GM19452 (cell line): ENCODE measurements at regions not wholly inside any gene's neighbourhood (a gene's known extent, or its start where the extent isn't known, plus 50 kb on each side); places are given as distances from the start of the nearest gene placed in this dataset.

Experiments
- ATAC-seq: cut with Tn5 transposase; IDR thresholded peaks from one replicate; pipeline ENCODE4 v1.9.1; 2021; ENCODE audit not compliant: unreplicated experiment

GRCh38 chr1:208923946-208924720, 659.4 kb upstream of the CAMK1G start:
- no peak for ATAC-seq

- no peak for ATAC-seq
These were observed 658.6 kb upstream of the CAMK1G start for GRCh38 chr1:208924928-208925327.

GRCh38 chr1:208928349-208929010, 655.0 kb upstream of the CAMK1G start:
- ATAC-seq, result no peak

GRCh38 chr1:208929575-208929974, 653.9 kb upstream of the CAMK1G start:
- ATAC-seq, result no peak

GRCh38 chr1:208931936-208932335, 651.6 kb upstream of the CAMK1G start:
- no peak for ATAC-seq

GRCh38 chr1:208933984-208934525, 649.5 kb upstream of the CAMK1G start:
- ATAC-seq, result no peak

- ATAC-seq, result no peak
These were observed 648.6 kb upstream of the CAMK1G start for GRCh38 chr1:208934933-208935332.

GRCh38 chr1:208935517-208936187, 647.9 kb upstream of the CAMK1G start:
- no peak for ATAC-seq

GRCh38 chr1:208939537-208940085, 643.9 kb upstream of the CAMK1G start:
- ATAC-seq, result no peak

- no peak for ATAC-seq
These were observed 641.0 kb upstream of the CAMK1G start for GRCh38 chr1:208942394-208943130.

- no peak for ATAC-seq
These were observed 640.2 kb upstream of the CAMK1G start for GRCh38 chr1:208943291-208943690.

GRCh38 chr1:208944981-208945451, 638.5 kb upstream of the CAMK1G start:
- ATAC-seq, result no peak

- no peak for ATAC-seq
These were observed 633.3 kb upstream of the CAMK1G start for GRCh38 chr1:208950206-208950605.

- no peak for ATAC-seq
These were observed 632.4 kb upstream of the CAMK1G start for GRCh38 chr1:208951026-208951525.

- ATAC-seq, result no peak
These were observed 631.6 kb upstream of the CAMK1G start for GRCh38 chr1:208951908-208952307.

- no peak for ATAC-seq
These were observed 620.6 kb upstream of the CAMK1G start for GRCh38 chr1:208962867-208963266.

GRCh38 chr1:208965351-208965750, 618.2 kb upstream of the CAMK1G start:
- no peak for ATAC-seq

- no peak for ATAC-seq
These were observed 616.2 kb upstream of the CAMK1G start for GRCh38 chr1:208967334-208967733.

GRCh38 chr1:208974717-208975116, 608.8 kb upstream of the CAMK1G start:
- ATAC-seq, result no peak

GRCh38 chr1:208975456-208975855, 608.1 kb upstream of the CAMK1G start:
- ATAC-seq, result no peak
